ENCODE measurements at regions not wholly inside any gene's neighbourhood (a gene's known extent, or its start where the extent isn't known, plus 50 kb on each side); places are given as distances from the start of the nearest gene placed in this dataset.

- ChIA-PET RAD21 (ENCODE audit: low non-redundant PET in 1 of 2, low total read pairs in 2 of 2, uncharacterized antibody in 2 of 2, unreplicated experiment in 2 of 2) (no interaction called here), POLR2A (no interaction called here), CTCF (no interaction called here)
- DNase-seq (ENCODE audit: low read depth, low spot score) = no peak
- intact Hi-C loops (cut with micrococcal nuclease) = no loop called here
- Histone ChIP-seq H3K27me3 (ENCODE audit: insufficient read depth, low read length) (no peaks in the 10 kb centered on the region), H3K9me3 (ENCODE audit: control insufficient read depth in 1 of 2, insufficient read depth in 1 of 2, low read depth in 1 of 2, low read length in 2 of 2) (no peaks in the 10 kb centered on the region), H3K79me2 (ENCODE audit: insufficient read depth, low read length) (no peaks in the 10 kb centered on the region), H3K9me2 (ENCODE audit: insufficient read depth) (no peaks in the 10 kb centered on the region), H3K4me2 (ENCODE audit: low read length) (no peak overlapping the region), H3K4me3 (replicated peaks in 1 of 2; ENCODE audit: low read depth in 1 of 2, low read length in 2 of 2) (no peak overlapping the region), H3K36me3 (ENCODE audit: control insufficient read depth in 1 of 2, insufficient read depth in 2 of 2, low read length in 2 of 2) (no peaks in the 10 kb centered on the region), H2AFZ (ENCODE audit: low read depth, low read length, poor library complexity, severe bottlenecking) (no peak overlapping the region), H3K27ac (ENCODE audit: low read depth, low read length) (no peak overlapping the region), H3K4me1 (ENCODE audit: control insufficient read depth in 1 of 2, insufficient read depth in 2 of 2, low read length in 2 of 2) (no peaks in the 10 kb centered on the region), H4K20me1 (ENCODE audit: insufficient read depth) (no peaks in the 10 kb centered on the region), H3K9ac (ENCODE audit: low read length) (no peak overlapping the region)
- TF ChIP-seq POLR2AphosphoS5 (IDR thresholded peaks at IDR 0.05; ENCODE audit: low read depth, low read length) (no peak), EZH2phosphoT487 (IDR thresholded peaks at IDR 0.05; ENCODE audit: borderline replicate concordance) (no peak), MAX (IDR thresholded peaks at IDR 0.05) (no peak), ZFX (IDR thresholded peaks at IDR 0.05) (no peak), CTCF (IDR thresholded peaks at IDR 0.05 in 2 of 3, conservative IDR thresholded peaks at IDR 0.05 in 1 of 3; ENCODE audit: borderline replicate concordance in 1 of 3, insufficient read depth in 1 of 3, low read depth in 2 of 3, low read length in 2 of 3) (no peak), YY1 (IDR thresholded peaks at IDR 0.05; ENCODE audit: extremely low read depth, insufficient replicate concordance, low read depth, low read length) (no peak), RAD21 (IDR thresholded peaks at IDR 0.05; ENCODE audit: low read depth) (no peak), REST (IDR thresholded peaks at IDR 0.05; ENCODE audit: low read depth) (no peak), FOSL1 (IDR thresholded peaks at IDR 0.05; ENCODE audit: low read depth) (no peak), EGR1 (IDR thresholded peaks at IDR 0.05; ENCODE audit: low read depth) (no peak), ZBTB33 (IDR thresholded peaks at IDR 0.05; ENCODE audit: extremely low read depth, insufficient replicate concordance, low read length) (no peak), JUND (IDR thresholded peaks at IDR 0.05) (no peak), CBX3 (IDR thresholded peaks at IDR 0.05; ENCODE audit: low read depth) (no peak), SRF (IDR thresholded peaks at IDR 0.05; ENCODE audit: low read depth) (no peak), SP1 (IDR thresholded peaks at IDR 0.05; ENCODE audit: low read depth) (no peak), EZH2 (IDR thresholded peaks at IDR 0.05) (no peak)
- no TSS peak for BruUV-seq (replicated peaks)
- ATAC-seq = no peak
These were observed 290.8 kb upstream of the ZPLD1 start for GRCh38 chr3:102144063-102144462.

All from HCT116 (cell line).